ENCODE measurements at regions not wholly inside any gene's neighbourhood (a gene's known extent, or its start where the extent isn't known, plus 50 kb on each side); places are given as distances from the start of the nearest gene placed in this dataset.

GRCh38 chr2:173544641-173545363 is 190.1 kb downstream of the CDCA7 start:
- no peak for TF ChIP-seq CTCF (conservative IDR thresholded peaks at IDR 0.05; ENCODE audit: low read length)
- DNase-seq (ENCODE audit: low read depth): no peak
- no peak overlapping the region for H3K4me3 ChIP-seq (ENCODE audit: low read length)

GRCh38 chr2:173545364-173545763 is 190.7 kb downstream of the CDCA7 start:
- TF ChIP-seq CTCF (conservative IDR thresholded peaks at IDR 0.05; ENCODE audit: low read length): no peak
- peak; percentile 27 for DNase-seq (ENCODE audit: low read depth)
- H3K4me3 ChIP-seq (ENCODE audit: low read length): no peak overlapping the region

GRCh38 chr2:173547499-173547898 is 192.8 kb downstream of the CDCA7 start:
- no peak overlapping the region for H3K4me3 ChIP-seq (ENCODE audit: low read length)
- DNase-seq (ENCODE audit: low read depth): no peak
- no peak for TF ChIP-seq CTCF (conservative IDR thresholded peaks at IDR 0.05; ENCODE audit: low read length)

GRCh38 chr2:173550143-173550542 is 195.5 kb downstream of the CDCA7 start:
- no peak for TF ChIP-seq CTCF (conservative IDR thresholded peaks at IDR 0.05; ENCODE audit: low read length)
- H3K4me3 ChIP-seq (ENCODE audit: low read length): no peak overlapping the region
- peak; percentile 87 for DNase-seq (ENCODE audit: low read depth)

GRCh38 chr2:173552531-173552930 is 197.9 kb downstream of the CDCA7 start:
- no peak overlapping the region for H3K4me3 ChIP-seq (ENCODE audit: low read length)
- no peak for DNase-seq (ENCODE audit: low read depth)
- TF ChIP-seq CTCF (conservative IDR thresholded peaks at IDR 0.05; ENCODE audit: low read length): no peak

GRCh38 chr2:173553593-173553992 is 198.9 kb downstream of the CDCA7 start:
- H3K4me3 ChIP-seq (ENCODE audit: low read length): no peak overlapping the region
- no peak for TF ChIP-seq CTCF (conservative IDR thresholded peaks at IDR 0.05; ENCODE audit: low read length)
- peak; percentile 67 for DNase-seq (ENCODE audit: low read depth)

GRCh38 chr2:173555833-173556232 is 201.2 kb downstream of the CDCA7 start:
- TF ChIP-seq CTCF (conservative IDR thresholded peaks at IDR 0.05; ENCODE audit: low read length): no peak
- peak; percentile 5 for DNase-seq (ENCODE audit: low read depth)

More at GRCh38 chr2:173555833-173556232, 201.2 kb downstream of the CDCA7 start:
- H3K4me3 ChIP-seq (ENCODE audit: low read length): no peak overlapping the region
